Ishikawa (cell line): ENCODE measurements at regions not wholly inside any gene's neighbourhood (a gene's known extent, or its start where the extent isn't known, plus 50 kb on each side); places are given as distances from the start of the nearest gene placed in this dataset.

Experiments used
- CEBPB ChIP-seq: IDR thresholded peaks from 2 replicates; pipeline ENCODE4 v1.6.1; 2012
- CREB1 ChIP-seq: IDR thresholded peaks from 2 replicates; pipeline ENCODE4 v1.6.1; 2012; ENCODE audit warnings: low read depth
- EGR1 ChIP-seq: IDR thresholded peaks from 2 replicates; pipeline ENCODE4 v1.6.1; 2012
- EP300 ChIP-seq: IDR thresholded peaks from 2 replicates; pipeline ENCODE4 v1.6.1; 2012; ENCODE audit warnings: borderline replicate concordance
- FOXM1 ChIP-seq: IDR thresholded peaks from 2 replicates; pipeline ENCODE4 v1.6.1; 2012; ENCODE audit warnings: low read depth, borderline replicate concordance
- MAX ChIP-seq: IDR thresholded peaks from 2 replicates; pipeline ENCODE4 v1.6.1; 2012
- NFIC ChIP-seq: IDR thresholded peaks from 2 replicates; pipeline ENCODE4 v1.6.1; 2012
- RAD21 ChIP-seq: IDR thresholded peaks from 2 replicates; pipeline ENCODE4 v1.6.1; 2012; ENCODE audit warnings: low read depth
- REST ChIP-seq: IDR thresholded peaks from 2 replicates; pipeline ENCODE4 v1.6.1; 2012; ENCODE audit warnings: low read depth, mild to moderate bottlenecking
- TAF1 ChIP-seq: IDR thresholded peaks from 2 replicates; pipeline ENCODE4 v1.6.1; 2012; ENCODE audit warnings: low read depth, mild to moderate bottlenecking
- TCF12 ChIP-seq: IDR thresholded peaks from 2 replicates; pipeline ENCODE4 v1.6.1; 2012; ENCODE audit warnings: low read depth
- TEAD4 ChIP-seq: IDR thresholded peaks from 2 replicates; pipeline ENCODE4 v1.6.1; 2012
- USF1 ChIP-seq: IDR thresholded peaks from 2 replicates; pipeline ENCODE4 v1.6.1; 2012
- YY1 ChIP-seq: IDR thresholded peaks from 2 replicates; pipeline ENCODE4 v1.6.1; 2012; ENCODE audit warnings: low read depth
- ZBTB7A ChIP-seq: IDR thresholded peaks from 2 replicates; pipeline ENCODE4 v1.6.1; 2012; ENCODE audit warnings: low read depth

DNA sequence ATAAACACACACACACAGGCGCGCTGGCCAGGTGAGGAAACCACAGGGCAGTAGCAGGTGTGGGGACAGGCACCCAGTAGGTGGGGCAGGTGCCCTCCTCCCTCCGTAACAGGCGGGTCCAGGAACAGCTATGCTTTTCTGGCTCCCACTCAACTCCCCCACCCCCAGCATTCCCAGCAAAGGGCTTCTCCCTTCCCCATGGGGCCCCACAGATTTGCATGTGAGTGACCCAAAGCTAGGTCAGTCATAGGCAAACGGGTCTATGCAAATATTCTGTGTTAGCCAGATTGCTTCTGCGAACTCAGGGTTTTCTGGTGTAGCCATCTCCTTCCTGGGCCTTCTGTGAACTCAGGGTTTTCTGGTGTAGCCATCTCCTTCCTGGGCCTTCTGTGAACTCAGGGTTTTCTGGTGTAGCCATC is 114.2 kb downstream of the SIK1 start:
- TF ChIP-seq TCF12 (0 out of 2 replicates have a peak, but pooled peaks have one; percentile 22), CEBPB (no peak), EP300 (no peak), NFIC (0 out of 2 replicates have a peak, but pooled peaks have one; percentile 36), RAD21 (no peak)

- TF ChIP-seq MAX (no peak), EP300 (0 out of 2 replicates have a peak, but pooled peaks have one; percentile 14), REST (no peak)
These were observed 114.9 kb downstream of the SIK1 start for GRCh38 chr21:43312011-43312410.

DNA sequence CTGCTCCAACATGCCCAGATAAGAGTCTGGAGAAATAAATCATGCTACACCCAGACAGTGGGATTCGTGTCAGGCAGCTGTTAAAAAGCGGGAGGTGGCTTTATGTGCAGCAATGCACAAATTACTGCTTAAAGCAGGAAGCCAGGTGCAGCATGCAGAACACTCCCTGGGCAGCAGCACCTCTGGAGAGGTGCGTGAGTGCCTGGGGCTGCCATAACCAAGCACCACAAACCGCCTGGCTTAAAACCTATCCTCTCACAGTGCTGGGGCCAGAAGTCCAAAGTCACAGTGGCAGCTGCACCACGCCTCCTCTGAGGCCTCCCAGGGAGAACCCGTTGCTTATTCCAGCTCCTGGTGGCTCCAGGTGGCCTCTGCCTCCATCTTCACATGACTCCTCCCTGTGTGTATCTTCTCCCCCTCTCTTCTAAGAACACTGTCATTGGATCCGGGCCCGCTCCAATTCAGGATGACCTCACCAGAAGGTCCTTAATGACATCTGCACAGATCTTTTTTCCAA is 115.6 kb downstream of the SIK1 start:
- TF ChIP-seq EP300: peak; percentile 66; the same call in 1 of the 2 replicates
- TF ChIP-seq NFIC: no peak
- TF ChIP-seq TCF12: peak; percentile 59
- peak; percentile 7; the same call in 1 of the 2 replicates for TF ChIP-seq RAD21

GRCh38 chr21:43308815-43309283 is 118.1 kb downstream of the SIK1 start:
- TF ChIP-seq NFIC (no peak), RAD21 (no peak), CEBPB (no peak), CREB1 (no peak), TEAD4 (no peak), ZBTB7A (no peak), TCF12 (no peak), USF1 (no peak), FOXM1 (no peak), YY1 (no peak), EP300 (no peak), EGR1 (no peak), MAX (no peak), TAF1 (no peak)

GRCh38 chr21:43308101-43308814 is 118.7 kb downstream of the SIK1 start:
- TF ChIP-seq YY1 (no peak), MAX (no peak), TCF12 (no peak), TAF1 (no peak), FOXM1 (no peak), EGR1 (no peak), CEBPB (no peak), REST (no peak), CREB1 (no peak), RAD21 (no peak), NFIC (no peak), EP300 (no peak), ZBTB7A (no peak)

- no peak for TF ChIP-seq CEBPB
- no peak for TF ChIP-seq MAX
- TF ChIP-seq NFIC: no peak
- TF ChIP-seq CREB1: no peak
- TF ChIP-seq RAD21: no peak
- TF ChIP-seq TEAD4: no peak
- no peak for TF ChIP-seq TAF1
- no peak for TF ChIP-seq USF1
- TF ChIP-seq TCF12: no peak
- TF ChIP-seq FOXM1: no peak
These were observed 119.3 kb downstream of the SIK1 start for GRCh38 chr21:43307677-43308070.
